Osteocyte (in vitro differentiated cells): ENCODE measurements at regions not wholly inside any gene's neighbourhood (a gene's known extent, or its start where the extent isn't known, plus 50 kb on each side); places are given as distances from the start of the nearest gene placed in this dataset.

Experiments used
- DNase-seq: peaks from one replicate; pipeline ENCODE4 v3.0.0; 2021; ENCODE audit warnings: mixed read lengths; ENCODE audit not compliant: unreplicated experiment; ENCODE audit errors: extremely low spot score
- H3K27ac Mint-ChIP-seq: one replicate; pipeline ENCODE4 v1.8.0; 2021; ENCODE audit warnings: mild to moderate bottlenecking, mixed read lengths; ENCODE audit not compliant: unreplicated experiment
- H3K27me3 Mint-ChIP-seq: one replicate; pipeline ENCODE4 v1.8.0; 2021; ENCODE audit warnings: mixed read lengths; ENCODE audit not compliant: unreplicated experiment
- H3K36me3 Mint-ChIP-seq: one replicate; pipeline ENCODE4 v1.8.0; 2021; ENCODE audit warnings: mixed read lengths; ENCODE audit not compliant: unreplicated experiment
- H3K4me1 Mint-ChIP-seq: one replicate; pipeline ENCODE4 v1.8.0; 2021; ENCODE audit warnings: mixed read lengths; ENCODE audit not compliant: unreplicated experiment
- H3K4me3 Mint-ChIP-seq: one replicate; pipeline ENCODE4 v1.8.0; 2021; ENCODE audit warnings: mild to moderate bottlenecking, moderate library complexity, mixed read lengths; ENCODE audit not compliant: unreplicated experiment
- H3K9me3 Mint-ChIP-seq: one replicate; pipeline ENCODE4 v1.8.0; 2021; ENCODE audit warnings: mixed read lengths; ENCODE audit not compliant: unreplicated experiment
- TF ChIP-seq, protein P1 (sequence below): fragments of 200-600 bp; sonication (generic); IDR thresholded peaks from 2 replicates; pipeline ENCODE4 v1.5.0; 2021; ENCODE audit warnings: antibody characterized with exemption, mild to moderate bottlenecking, moderate library complexity

DNA sequence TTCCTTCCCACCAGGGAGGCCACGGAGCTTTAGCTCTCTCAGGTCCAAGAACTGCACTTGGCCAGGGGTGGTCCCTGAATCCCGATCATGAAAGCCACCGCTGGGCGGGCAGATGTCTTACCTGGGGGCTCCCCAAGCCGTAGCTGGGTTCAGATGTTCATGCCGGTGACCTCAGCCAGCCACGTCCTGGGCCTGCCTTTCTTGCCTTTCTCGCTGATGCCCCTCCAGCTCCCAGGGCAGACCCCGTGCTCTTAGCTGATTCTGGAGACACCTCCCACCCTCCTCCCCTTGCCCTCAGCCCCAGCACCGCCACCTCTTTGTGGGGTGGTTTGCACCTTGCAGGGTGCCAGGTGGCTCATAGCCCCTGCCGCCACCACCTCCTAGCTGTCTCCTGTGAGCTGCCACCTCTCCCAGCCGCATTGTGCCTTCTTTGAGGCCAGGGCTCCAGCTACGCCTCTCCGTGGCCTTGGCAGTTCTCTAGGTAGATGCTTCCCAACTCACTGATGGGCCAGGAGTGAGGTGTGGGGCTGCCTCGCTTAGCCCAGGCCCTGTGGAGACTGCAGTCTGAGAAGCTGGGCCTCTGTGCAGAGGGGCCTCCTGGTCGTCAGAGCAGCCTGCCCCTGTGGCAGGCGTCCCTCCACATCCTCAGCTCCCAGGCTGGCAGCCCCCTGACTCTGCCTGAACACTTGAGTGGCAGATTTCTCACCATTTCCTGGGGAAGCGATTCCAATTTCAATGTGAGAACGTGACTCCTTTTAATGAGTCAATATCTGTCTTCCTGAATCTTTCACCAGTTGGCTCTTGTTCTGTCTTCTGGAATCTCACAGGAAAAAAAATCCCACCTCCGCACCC lies 97.6 kb upstream of the B3GAT1 start:
- no peak for DNase-seq
- no peaks in the 10 kb centered on the region for H3K4me1 Mint-ChIP-seq
- peaks cover 2% of the 10 kb centered on the region for H3K27me3 Mint-ChIP-seq

DNA sequence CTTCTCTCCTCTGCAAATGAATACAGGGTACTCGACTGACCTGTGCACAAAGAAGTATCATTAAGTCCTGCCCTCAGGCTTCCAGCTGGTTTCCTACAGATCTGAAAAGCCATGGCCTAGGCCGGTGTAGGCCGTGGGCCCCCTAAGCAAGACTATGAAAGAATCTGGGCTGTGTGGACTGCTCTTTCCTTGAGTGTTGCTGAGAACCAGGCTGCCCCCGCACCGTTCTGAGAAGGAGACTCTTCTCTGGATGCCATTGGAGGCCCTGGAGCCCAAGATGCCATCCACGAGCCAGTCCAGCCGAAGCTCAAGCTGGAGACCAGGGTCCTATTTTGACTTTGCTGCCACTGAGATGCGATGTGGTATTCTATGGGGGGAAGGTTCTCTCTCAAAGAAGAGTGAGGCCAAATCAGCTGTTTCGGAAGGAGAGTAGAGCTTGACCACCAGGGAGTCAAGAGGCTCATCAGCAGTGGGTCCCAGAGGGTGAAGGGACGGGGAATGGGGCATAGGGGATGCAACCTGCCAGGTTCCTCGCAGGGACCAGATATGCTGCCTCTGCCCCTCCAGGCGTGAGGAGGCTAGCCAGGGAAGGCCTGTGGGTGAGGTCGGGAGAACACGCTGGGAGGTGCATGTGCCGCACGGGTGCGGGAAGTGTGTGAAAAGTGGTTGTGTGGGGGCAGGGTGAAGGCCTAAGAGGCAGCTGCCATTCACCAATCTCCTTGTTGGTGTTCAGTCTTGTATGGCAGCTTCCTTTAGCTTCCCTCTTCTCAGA lies 96.4 kb upstream of the B3GAT1 start:
- Mint-ChIP-seq H3K27me3 (peaks cover 2% of the 10 kb centered on the region), H3K27ac (no peak overlapping the region), H3K9me3 (no peaks in the 10 kb centered on the region), H3K4me1 (no peaks in the 10 kb centered on the region), H3K36me3 (no peaks in the 10 kb centered on the region), H3K4me3 (no peak overlapping the region)
- no peak for DNase-seq
- TF ChIP-seq, protein P1, sequence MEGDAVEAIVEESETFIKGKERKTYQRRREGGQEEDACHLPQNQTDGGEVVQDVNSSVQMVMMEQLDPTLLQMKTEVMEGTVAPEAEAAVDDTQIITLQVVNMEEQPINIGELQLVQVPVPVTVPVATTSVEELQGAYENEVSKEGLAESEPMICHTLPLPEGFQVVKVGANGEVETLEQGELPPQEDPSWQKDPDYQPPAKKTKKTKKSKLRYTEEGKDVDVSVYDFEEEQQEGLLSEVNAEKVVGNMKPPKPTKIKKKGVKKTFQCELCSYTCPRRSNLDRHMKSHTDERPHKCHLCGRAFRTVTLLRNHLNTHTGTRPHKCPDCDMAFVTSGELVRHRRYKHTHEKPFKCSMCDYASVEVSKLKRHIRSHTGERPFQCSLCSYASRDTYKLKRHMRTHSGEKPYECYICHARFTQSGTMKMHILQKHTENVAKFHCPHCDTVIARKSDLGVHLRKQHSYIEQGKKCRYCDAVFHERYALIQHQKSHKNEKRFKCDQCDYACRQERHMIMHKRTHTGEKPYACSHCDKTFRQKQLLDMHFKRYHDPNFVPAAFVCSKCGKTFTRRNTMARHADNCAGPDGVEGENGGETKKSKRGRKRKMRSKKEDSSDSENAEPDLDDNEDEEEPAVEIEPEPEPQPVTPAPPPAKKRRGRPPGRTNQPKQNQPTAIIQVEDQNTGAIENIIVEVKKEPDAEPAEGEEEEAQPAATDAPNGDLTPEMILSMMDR: no peak

More for the DNA sequence above, 97.6 kb upstream of the B3GAT1 start:
- TF ChIP-seq, protein P1: no peak
- no peaks in the 10 kb centered on the region for H3K36me3 Mint-ChIP-seq
- no peak overlapping the region for H3K27ac Mint-ChIP-seq
- H3K9me3 Mint-ChIP-seq: no peaks in the 10 kb centered on the region
- H3K4me3 Mint-ChIP-seq: no peak overlapping the region

DNA sequence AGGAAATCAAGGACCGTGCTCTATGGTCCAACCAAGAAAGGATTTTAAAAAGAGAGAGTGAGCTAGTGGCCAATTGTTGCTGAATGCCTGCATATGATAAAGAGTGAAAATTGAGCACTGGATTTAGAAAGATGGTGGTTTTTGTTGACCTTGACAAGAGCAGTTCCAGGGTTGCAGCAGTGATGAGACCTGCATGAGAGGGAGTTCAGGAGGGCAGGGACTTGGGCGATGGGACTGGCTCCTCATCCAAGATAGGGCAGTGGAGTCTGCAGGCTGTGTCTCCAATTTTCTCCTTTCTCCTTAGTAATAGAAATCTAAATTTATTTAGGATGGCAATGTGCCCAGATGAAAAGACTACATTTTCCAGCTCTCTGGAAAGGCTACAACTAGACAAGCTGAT lies 94.0 kb upstream of the B3GAT1 start:
- TF ChIP-seq, protein P1: no peak
- H3K36me3 Mint-ChIP-seq: no peaks in the 10 kb centered on the region
- H3K9me3 Mint-ChIP-seq: no peaks in the 10 kb centered on the region
- H3K4me1 Mint-ChIP-seq: no peaks in the 10 kb centered on the region
- no peak overlapping the region for H3K27ac Mint-ChIP-seq
- DNase-seq: no peak
- H3K4me3 Mint-ChIP-seq: no peak overlapping the region
- no peaks in the 10 kb centered on the region for H3K27me3 Mint-ChIP-seq

DNA sequence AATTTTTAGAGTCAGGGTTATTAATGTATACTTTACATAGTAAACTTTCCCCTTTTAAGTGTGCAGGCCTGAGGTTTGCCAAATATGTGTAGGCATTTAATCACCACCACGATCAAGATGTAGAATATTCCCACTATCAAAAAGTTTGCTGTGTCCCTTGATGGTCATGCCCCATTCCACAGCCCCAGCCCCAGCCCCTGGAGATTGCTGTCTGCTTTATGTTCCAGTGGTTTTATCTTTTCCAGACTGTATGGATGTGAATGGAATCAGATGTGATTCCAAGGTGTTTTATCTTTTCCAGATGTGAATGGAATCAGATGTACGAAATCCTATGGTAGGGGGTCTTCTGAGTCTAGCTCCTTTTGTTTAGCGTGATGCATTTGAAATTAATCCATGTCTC lies 93.1 kb upstream of the B3GAT1 start:
- no peaks in the 10 kb centered on the region for H3K9me3 Mint-ChIP-seq
- H3K27ac Mint-ChIP-seq: no peak overlapping the region
- H3K4me1 Mint-ChIP-seq: no peaks in the 10 kb centered on the region
- DNase-seq: no peak
- TF ChIP-seq, protein P1: no peak
- no peaks in the 10 kb centered on the region for H3K36me3 Mint-ChIP-seq
- H3K4me3 Mint-ChIP-seq: no peak overlapping the region
- H3K27me3 Mint-ChIP-seq: no peaks in the 10 kb centered on the region
